Epithelial cell of proximal tubule (primary cell): ENCODE measurements at regions not wholly inside any gene's neighbourhood (a gene's known extent, or its start where the extent isn't known, plus 50 kb on each side); places are given as distances from the start of the nearest gene placed in this dataset.
"Not testable (repeated sequence)": the region's sequence is repeated elsewhere in the genome, so short reads cannot be mapped to it uniquely, and the experiment has no call there.

ENCODE experiments used
- DNase-seq: peaks from one replicate; pipeline ENCODE4 v3.0.0-alpha.2; 2011; ENCODE audit warnings: low read depth
- H3K4me3 ChIP-seq: 2 replicates; pipeline ENCODE4 v1.5.1; 2011; ENCODE audit warnings: low read depth, mild to moderate bottlenecking, low read length
- TF ChIP-seq, protein P1 (sequence below): conservative IDR thresholded peaks from 2 replicates; pipeline ENCODE4 v1.5.1; 2012; ENCODE audit warnings: low read depth, mild to moderate bottlenecking, low read length

DNA sequence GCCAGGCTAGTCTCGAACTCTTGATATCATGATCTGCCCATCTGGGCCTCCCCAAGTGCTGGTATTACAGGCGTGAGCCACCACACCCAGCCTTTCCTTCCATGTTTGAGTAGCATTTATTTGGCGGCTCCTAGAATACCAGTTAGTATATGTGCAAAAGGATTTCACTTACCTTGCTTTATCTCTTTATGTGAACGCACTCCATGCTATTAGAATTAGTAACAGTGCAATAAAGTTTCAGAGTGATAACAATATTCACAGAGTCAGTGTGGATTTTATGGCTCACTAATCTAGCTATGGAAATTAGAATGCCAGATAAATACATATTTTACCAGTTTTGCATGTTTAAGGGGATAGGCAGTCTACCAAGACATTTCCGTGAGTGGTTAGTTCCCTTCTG, 74.4 kb upstream of the NIPBL start:
- H3K4me3 ChIP-seq, result no peak overlapping the region
- no peak for DNase-seq
- TF ChIP-seq, protein P1, sequence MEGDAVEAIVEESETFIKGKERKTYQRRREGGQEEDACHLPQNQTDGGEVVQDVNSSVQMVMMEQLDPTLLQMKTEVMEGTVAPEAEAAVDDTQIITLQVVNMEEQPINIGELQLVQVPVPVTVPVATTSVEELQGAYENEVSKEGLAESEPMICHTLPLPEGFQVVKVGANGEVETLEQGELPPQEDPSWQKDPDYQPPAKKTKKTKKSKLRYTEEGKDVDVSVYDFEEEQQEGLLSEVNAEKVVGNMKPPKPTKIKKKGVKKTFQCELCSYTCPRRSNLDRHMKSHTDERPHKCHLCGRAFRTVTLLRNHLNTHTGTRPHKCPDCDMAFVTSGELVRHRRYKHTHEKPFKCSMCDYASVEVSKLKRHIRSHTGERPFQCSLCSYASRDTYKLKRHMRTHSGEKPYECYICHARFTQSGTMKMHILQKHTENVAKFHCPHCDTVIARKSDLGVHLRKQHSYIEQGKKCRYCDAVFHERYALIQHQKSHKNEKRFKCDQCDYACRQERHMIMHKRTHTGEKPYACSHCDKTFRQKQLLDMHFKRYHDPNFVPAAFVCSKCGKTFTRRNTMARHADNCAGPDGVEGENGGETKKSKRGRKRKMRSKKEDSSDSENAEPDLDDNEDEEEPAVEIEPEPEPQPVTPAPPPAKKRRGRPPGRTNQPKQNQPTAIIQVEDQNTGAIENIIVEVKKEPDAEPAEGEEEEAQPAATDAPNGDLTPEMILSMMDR, result no peak

DNA sequence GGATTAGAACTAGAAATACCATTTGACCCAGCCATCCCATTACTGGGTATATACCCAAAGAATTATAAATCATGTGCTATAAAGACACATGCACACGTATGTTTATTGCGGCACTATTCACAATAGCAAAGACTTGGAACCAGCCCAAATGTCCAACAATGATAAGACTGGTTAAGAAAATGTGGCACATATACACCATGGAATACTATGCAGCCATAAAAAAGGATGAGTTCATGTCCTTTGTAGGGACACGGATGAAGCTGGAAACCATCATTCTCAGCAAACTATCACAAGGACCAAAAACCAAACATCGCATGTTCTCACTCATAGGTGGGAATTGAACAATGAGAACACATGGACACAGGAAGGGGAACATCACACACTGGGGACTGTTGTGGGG, 63.3 kb upstream of the NIPBL start:
- DNase-seq, H3K4me3 ChIP-seq: not testable (repeated sequence)

GRCh38 chr5:36815871-36816270, 60.7 kb upstream of the NIPBL start:
- no peak for DNase-seq
- TF ChIP-seq, protein P1, result no peak
- no peak overlapping the region for H3K4me3 ChIP-seq

DNA sequence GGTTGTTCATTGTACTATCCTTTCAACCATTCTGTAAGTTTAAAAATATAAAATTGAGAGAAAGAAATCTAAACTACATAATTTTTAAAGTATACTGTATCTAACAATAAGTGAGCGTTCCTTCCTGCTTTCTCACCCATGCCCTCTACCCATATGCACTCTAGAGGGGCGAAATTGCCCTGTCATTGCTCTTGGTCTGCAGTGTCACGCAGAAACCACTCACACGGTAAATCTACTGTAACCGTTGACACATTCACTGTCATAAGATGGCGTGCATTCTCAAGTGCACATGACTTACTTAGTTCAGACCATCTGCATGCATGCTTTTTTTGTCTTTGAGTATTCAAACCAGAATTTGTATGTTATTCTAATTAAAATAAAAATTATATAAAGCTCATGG, 55.7 kb upstream of the NIPBL start:
- TF ChIP-seq, protein P1, result no peak
- H3K4me3 ChIP-seq, result no peak overlapping the region
- no peak for DNase-seq

DNA sequence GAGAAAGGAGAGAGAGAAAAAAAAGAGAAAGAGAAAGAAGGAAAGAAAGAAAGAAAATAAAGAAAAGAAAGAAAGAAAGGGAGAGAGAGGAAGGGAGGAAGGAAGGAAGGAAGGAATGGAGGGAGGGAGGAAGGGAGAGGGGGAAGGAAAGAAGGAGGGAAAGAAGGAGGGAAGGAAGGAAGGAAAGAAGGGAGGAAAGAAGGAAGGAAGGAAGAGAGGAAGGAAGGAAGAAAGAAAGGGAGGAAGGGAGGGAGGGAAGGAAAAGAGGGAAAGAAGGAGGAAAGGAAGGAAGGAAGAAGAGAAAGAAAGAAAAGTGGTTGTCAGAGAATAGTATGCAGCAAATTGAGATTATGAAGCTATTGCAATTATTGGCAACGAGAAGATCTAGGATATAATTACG, 49.9 kb upstream of the NIPBL start:
- no peak for DNase-seq
- TF ChIP-seq, protein P1, result no peak
- H3K4me3 ChIP-seq, result no peak overlapping the region
